Cerebellar cortex (tissue), 1 donor: ENCODE measurements at regions not wholly inside any gene's neighbourhood (a gene's known extent, or its start where the extent isn't known, plus 50 kb on each side); places are given as distances from the start of the nearest gene placed in this dataset.
"Not testable (repeated sequence)": the region's sequence is repeated elsewhere in the genome, so short reads cannot be mapped to it uniquely, and the experiment has no call there.

Source experiments
- DNase-seq: peaks from one replicate; pipeline ENCODE4 v3.0.0-alpha.2; 2015; ENCODE audit warnings: low spot score

GRCh38 chr2:16240402-16240801 is 300.1 kb downstream of the MYCN start:
- no peak for DNase-seq

GRCh38 chr2:16239296-16239850 is 299.0 kb downstream of the MYCN start:
- DNase-seq = no peak

GRCh38 chr2:16238786-16239185 is 298.4 kb downstream of the MYCN start:
- no peak for DNase-seq

- no peak for DNase-seq
These were observed 297.8 kb downstream of the MYCN start for GRCh38 chr2:16238001-16238761.

- DNase-seq = no peak
These were observed 295.4 kb downstream of the MYCN start for GRCh38 chr2:16235747-16236146.

- DNase-seq = not testable (repeated sequence)
These were observed 294.9 kb downstream of the MYCN start for GRCh38 chr2:16235291-16235690.

GRCh38 chr2:16228951-16229350 is 288.6 kb downstream of the MYCN start:
- DNase-seq = no peak

- DNase-seq = no peak
These were observed 288.1 kb downstream of the MYCN start for GRCh38 chr2:16228471-16228870.

GRCh38 chr2:16227811-16228462 is 287.6 kb downstream of the MYCN start:
- DNase-seq = no peak

- peak; percentile 74 for DNase-seq
These were observed 286.8 kb downstream of the MYCN start for GRCh38 chr2:16226943-16227664.

GRCh38 chr2:16226381-16226780 is 286.0 kb downstream of the MYCN start:
- DNase-seq = no peak

GRCh38 chr2:16225545-16225944 is 285.2 kb downstream of the MYCN start:
- no peak for DNase-seq

- no peak for DNase-seq
These were observed 284.7 kb downstream of the MYCN start for GRCh38 chr2:16225071-16225470.

GRCh38 chr2:16224298-16225045 is 284.1 kb downstream of the MYCN start:
- DNase-seq = no peak

GRCh38 chr2:16223841-16224177 is 283.5 kb downstream of the MYCN start:
- DNase-seq = no peak

GRCh38 chr2:16223161-16223840 is 283.0 kb downstream of the MYCN start:
- DNase-seq = no peak

GRCh38 chr2:16222326-16222725 is 282.0 kb downstream of the MYCN start:
- no peak for DNase-seq

GRCh38 chr2:16221461-16222010 is 281.2 kb downstream of the MYCN start:
- no peak for DNase-seq

- no peak for DNase-seq
These were observed 279.1 kb downstream of the MYCN start for GRCh38 chr2:16219292-16219975.

GRCh38 chr2:16218625-16219024 is 278.3 kb downstream of the MYCN start:
- peak; percentile 4 for DNase-seq

- no peak for DNase-seq
These were observed 277.8 kb downstream of the MYCN start for GRCh38 chr2:16218161-16218560.
